ENCODE measurements at regions not wholly inside any gene's neighbourhood (a gene's known extent, or its start where the extent isn't known, plus 50 kb on each side); places are given as distances from the start of the nearest gene placed in this dataset.

- no peak for TF ChIP-seq POLR2A (IDR thresholded peaks at IDR 0.05)
- TF ChIP-seq, protein P1, sequence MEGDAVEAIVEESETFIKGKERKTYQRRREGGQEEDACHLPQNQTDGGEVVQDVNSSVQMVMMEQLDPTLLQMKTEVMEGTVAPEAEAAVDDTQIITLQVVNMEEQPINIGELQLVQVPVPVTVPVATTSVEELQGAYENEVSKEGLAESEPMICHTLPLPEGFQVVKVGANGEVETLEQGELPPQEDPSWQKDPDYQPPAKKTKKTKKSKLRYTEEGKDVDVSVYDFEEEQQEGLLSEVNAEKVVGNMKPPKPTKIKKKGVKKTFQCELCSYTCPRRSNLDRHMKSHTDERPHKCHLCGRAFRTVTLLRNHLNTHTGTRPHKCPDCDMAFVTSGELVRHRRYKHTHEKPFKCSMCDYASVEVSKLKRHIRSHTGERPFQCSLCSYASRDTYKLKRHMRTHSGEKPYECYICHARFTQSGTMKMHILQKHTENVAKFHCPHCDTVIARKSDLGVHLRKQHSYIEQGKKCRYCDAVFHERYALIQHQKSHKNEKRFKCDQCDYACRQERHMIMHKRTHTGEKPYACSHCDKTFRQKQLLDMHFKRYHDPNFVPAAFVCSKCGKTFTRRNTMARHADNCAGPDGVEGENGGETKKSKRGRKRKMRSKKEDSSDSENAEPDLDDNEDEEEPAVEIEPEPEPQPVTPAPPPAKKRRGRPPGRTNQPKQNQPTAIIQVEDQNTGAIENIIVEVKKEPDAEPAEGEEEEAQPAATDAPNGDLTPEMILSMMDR (IDR thresholded peaks at IDR 0.05) = no peak
These were observed 518.9 kb downstream of the USP25 start for GRCh38 chr21:16248705-16249104.

All from heart left ventricle (tissue), 13 donors.